ENCODE measurements at regions not wholly inside any gene's neighbourhood (a gene's known extent, or its start where the extent isn't known, plus 50 kb on each side); places are given as distances from the start of the nearest gene placed in this dataset.

DNA sequence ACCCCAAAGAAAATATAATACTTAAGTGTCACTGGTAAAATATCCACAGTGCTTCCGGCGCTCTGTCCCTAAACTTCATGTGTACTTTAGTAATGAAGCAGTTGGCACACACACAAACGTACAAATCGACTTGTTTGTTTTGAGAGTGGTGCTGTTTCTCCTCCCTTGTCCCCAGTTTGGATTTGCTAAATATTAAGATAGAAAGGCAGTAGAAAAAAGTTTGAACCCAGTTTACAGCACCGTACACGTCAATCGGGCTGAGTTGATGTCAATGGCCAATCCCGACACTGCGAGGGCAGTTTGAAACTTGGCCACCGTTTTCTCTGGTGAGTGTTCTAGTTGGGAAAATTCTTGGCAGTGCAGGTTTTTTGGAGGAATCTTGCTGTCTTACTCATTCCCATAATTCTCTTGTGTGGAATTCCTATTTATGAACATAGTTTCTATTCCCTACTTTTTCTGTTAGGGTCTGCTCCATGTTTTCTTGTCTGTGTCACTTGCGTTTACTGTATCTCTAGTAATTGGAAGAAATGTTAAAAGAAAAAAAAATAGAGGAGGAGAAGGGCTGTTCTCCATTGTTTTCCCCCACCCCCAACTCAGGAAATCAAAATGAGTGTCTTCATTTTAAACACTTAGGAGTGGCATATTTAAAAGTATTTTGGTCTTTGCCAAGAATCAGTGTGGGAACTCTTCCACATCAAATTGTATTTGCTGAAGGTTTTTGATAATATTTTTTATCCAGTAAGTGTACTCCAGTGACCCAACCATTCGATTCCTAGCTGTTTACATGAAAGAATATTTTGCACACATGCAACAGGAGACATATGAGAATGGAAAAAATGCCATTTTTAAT, 72.3 kb downstream of the OR2B2 start:
- 7% methylated on average over 12 of the region's 12 CpGs for WGBS, 2 donors
- Histone ChIP-seq H3K4me1 (peaks cover 8 to 41% (median 11%) of the 10 kb centered on the region in 3 donors), H3K36me3 (no peaks in the 10 kb centered on the region), H3K9me3 (no peaks in the 10 kb centered on the region), H3K27ac (peak overlapping the region; percentile 95 to 97 (median 96)), H3K27me3 (no peaks in the 10 kb centered on the region), H3K4me3 (peak overlapping the region; percentile 56 to 83 (median 68))
- TF ChIP-seq, protein P1, sequence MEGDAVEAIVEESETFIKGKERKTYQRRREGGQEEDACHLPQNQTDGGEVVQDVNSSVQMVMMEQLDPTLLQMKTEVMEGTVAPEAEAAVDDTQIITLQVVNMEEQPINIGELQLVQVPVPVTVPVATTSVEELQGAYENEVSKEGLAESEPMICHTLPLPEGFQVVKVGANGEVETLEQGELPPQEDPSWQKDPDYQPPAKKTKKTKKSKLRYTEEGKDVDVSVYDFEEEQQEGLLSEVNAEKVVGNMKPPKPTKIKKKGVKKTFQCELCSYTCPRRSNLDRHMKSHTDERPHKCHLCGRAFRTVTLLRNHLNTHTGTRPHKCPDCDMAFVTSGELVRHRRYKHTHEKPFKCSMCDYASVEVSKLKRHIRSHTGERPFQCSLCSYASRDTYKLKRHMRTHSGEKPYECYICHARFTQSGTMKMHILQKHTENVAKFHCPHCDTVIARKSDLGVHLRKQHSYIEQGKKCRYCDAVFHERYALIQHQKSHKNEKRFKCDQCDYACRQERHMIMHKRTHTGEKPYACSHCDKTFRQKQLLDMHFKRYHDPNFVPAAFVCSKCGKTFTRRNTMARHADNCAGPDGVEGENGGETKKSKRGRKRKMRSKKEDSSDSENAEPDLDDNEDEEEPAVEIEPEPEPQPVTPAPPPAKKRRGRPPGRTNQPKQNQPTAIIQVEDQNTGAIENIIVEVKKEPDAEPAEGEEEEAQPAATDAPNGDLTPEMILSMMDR (IDR thresholded peaks at IDR 0.05): no peak
- no peak for TF ChIP-seq POLR2A (IDR thresholded peaks at IDR 0.05)
- DNase-seq: no peak
- intact Hi-C loops (cut with DNase I): no loop called here

GRCh38 chr6:27838945-27839625, 73.1 kb downstream of the OR2B2 start:
- no peak for TF ChIP-seq POLR2A (IDR thresholded peaks at IDR 0.05)
- Histone ChIP-seq H3K9me3 (no peaks in the 10 kb centered on the region), H3K4me1 (peaks cover 8 to 42% (median 11%) of the 10 kb centered on the region in 3 donors), H3K4me3 (peak overlapping the region; percentile 56 to 83 (median 68)), H3K27me3 (no peaks in the 10 kb centered on the region), H3K36me3 (peaks cover 0 to 3% (median 0%) of the 10 kb centered on the region in 3 donors), H3K27ac (peak overlapping the region; percentile 95 to 97 (median 96))
- DNase-seq: no peak
- intact Hi-C loops (cut with DNase I): no loop called here
- 1% methylated on average over 18 to 25 of the region's 31 CpGs for WGBS, 2 donors

DNA sequence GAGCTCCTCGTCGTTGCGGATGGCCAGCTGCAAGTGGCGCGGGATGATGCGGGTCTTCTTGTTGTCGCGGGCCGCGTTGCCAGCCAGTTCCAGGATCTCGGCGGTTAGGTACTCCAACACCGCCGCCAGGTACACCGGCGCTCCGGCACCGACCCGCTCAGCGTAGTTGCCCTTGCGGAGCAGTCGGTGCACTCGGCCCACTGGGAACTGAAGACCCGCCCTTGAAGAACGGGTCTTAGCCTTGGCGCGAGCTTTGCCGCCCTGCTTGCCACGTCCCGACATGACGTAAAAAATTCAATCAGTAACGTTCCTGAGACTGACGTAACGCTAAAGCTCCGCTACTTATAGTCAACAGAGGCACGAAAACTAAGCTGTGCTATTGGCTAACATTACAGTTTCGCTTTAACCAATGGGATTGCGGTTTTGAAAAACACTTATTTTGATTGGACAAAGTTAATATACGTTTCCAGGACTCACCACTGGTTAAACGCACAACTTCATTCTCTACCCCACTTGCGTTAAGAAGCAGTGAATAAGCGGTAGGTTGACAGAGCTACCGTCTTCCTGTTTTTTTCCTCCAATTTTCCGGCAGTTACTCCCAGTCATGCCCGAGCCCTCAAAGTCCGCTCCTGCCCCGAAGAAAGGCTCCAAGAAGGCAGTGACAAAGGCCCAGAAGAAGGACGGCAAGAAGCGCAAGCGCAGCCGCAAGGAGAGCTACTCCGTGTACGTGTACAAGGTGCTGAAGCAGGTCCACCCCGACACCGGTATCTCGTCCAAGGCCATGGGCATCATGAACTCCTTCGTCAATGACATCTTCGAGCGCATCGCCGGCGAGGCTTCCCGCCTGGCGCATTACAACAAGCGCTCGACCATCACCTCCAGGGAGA, 73.9 kb downstream of the OR2B2 start:
- intact Hi-C loops (cut with DNase I): no loop called here
- Histone ChIP-seq H3K9me3 (no peaks in the 10 kb centered on the region), H3K27ac (peak overlapping the region; percentile 95 to 97 (median 96)), H3K4me1 (peaks cover 8 to 42% (median 11%) of the 10 kb centered on the region in 3 donors), H3K36me3 (peaks cover 0 to 10% (median 0%) of the 10 kb centered on the region in 3 donors), H3K4me3 (peak overlapping the region; percentile 56 to 83 (median 68)), H3K27me3 (no peaks in the 10 kb centered on the region)
- WGBS, 2 donors: 1% methylated on average over 27 to 52 of the region's 66 CpGs
- TF ChIP-seq, protein P1 (IDR thresholded peaks at IDR 0.05): peak in 4 of 6 experiments; percentile 5 to 39 (median 33)
- TF ChIP-seq POLR2A (IDR thresholded peaks at IDR 0.05): peak in 3 of 4 donors; percentile 83 to 99 (median 93)
- DNase-seq: peak; percentile 42

GRCh38 chr6:27837625-27838057, 74.6 kb downstream of the OR2B2 start:
- peaks cover 0 to 11% (median 0%) of the 10 kb centered on the region in 3 donors for H3K36me3 ChIP-seq
- peaks cover 8 to 42% (median 11%) of the 10 kb centered on the region in 3 donors for H3K4me1 ChIP-seq
- H3K4me3 ChIP-seq: peak overlapping the region; percentile 56 to 83 (median 68)
- H3K27me3 ChIP-seq: no peaks in the 10 kb centered on the region
- no peak for TF ChIP-seq POLR2A (IDR thresholded peaks at IDR 0.05)
- TF ChIP-seq, protein P1 (IDR thresholded peaks at IDR 0.05): no peak
- peak overlapping the region; percentile 95 to 97 (median 96) for H3K27ac ChIP-seq
- H3K9me3 ChIP-seq: no peaks in the 10 kb centered on the region
- intact Hi-C loops (cut with DNase I): no loop called here
- no peak for DNase-seq
- WGBS, 2 donors: 1 to 2% methylated on average over 10 to 11 of the region's 11 CpGs

Measured in esophagus squamous epithelium (tissue), 5 donors.